Colonic mucosa (tissue), 4 donors: ENCODE measurements at regions not wholly inside any gene's neighbourhood (a gene's known extent, or its start where the extent isn't known, plus 50 kb on each side); places are given as distances from the start of the nearest gene placed in this dataset.

Experiments
- DNase-seq: peaks from one replicate; pipeline ENCODE4 v3.0.0-alpha.2; 2020
- H3K27ac ChIP-seq: fragments of 200-600 bp; one replicate; pipeline ENCODE4 v1.8.0; 2021
- H3K27me3 ChIP-seq: fragments of 200-600 bp; one replicate; pipeline ENCODE4 v1.8.0; 2021
- H3K36me3 ChIP-seq: fragments of 200-600 bp; one replicate; pipeline ENCODE4 v1.8.0; 2021
- H3K4me1 ChIP-seq: fragments of 200-600 bp; one replicate; pipeline ENCODE4 v1.8.0; 2021; ENCODE audit warnings: mild to moderate bottlenecking
- H3K4me3 ChIP-seq: fragments of 200-600 bp; one replicate; pipeline ENCODE4 v1.8.0; 2021
- H3K9ac ChIP-seq, 2 donors: one replicate each; pipeline ENCODE4 v1.7.0; 2013; ENCODE audit warnings: control low read depth in 2 of 2, low read depth in 2 of 2, low read length in 2 of 2
- H3K9me3 ChIP-seq: fragments of 200-600 bp; one replicate; pipeline ENCODE4 v1.8.0; 2021
- CTCF ChIP-seq: fragments of 200-600 bp; IDR thresholded peaks from one replicate; pipeline ENCODE4 v1.8.0; 2022; ENCODE audit warnings: antibody characterized with exemption, mild to moderate bottlenecking
- intact Hi-C: fragments of 100-400 bp; cut with DNase I; formaldehyde crosslinking; loops from one replicate; pipeline ENCODE4 v1.14.1; 2022
- donor health status: healthy.
- donor health status: DM: no; HTN: no; CAD: no.
- donor health status: DM: no; HTN: no; CAD: no.

- Histone ChIP-seq H3K36me3 (no peaks in the 10 kb centered on the region), H3K4me3 (no peak overlapping the region), H3K4me1 (no peaks in the 10 kb centered on the region), H3K27ac (no peak overlapping the region), H3K9me3 (no peaks in the 10 kb centered on the region), H3K27me3 (no peaks in the 10 kb centered on the region), H3K9ac (no peak overlapping the region)
- TF ChIP-seq CTCF = no peak
- DNase-seq = no peak
- intact Hi-C loops = no loop called here
These were observed 332.4 kb upstream of the NRP1 start for GRCh38 chr10:33666686-33667480.

GRCh38 chr10:33665501-33665900 is 331.0 kb upstream of the NRP1 start:
- no peak for TF ChIP-seq CTCF
- no peaks in the 10 kb centered on the region for H3K36me3 ChIP-seq
- no peak overlapping the region for H3K9ac ChIP-seq
- no peak overlapping the region for H3K27ac ChIP-seq
- no peaks in the 10 kb centered on the region for H3K27me3 ChIP-seq
- H3K4me3 ChIP-seq = no peak overlapping the region
- no peaks in the 10 kb centered on the region for H3K9me3 ChIP-seq
- H3K4me1 ChIP-seq = no peaks in the 10 kb centered on the region
- intact Hi-C loops = no loop called here
- DNase-seq = no peak

DNA sequence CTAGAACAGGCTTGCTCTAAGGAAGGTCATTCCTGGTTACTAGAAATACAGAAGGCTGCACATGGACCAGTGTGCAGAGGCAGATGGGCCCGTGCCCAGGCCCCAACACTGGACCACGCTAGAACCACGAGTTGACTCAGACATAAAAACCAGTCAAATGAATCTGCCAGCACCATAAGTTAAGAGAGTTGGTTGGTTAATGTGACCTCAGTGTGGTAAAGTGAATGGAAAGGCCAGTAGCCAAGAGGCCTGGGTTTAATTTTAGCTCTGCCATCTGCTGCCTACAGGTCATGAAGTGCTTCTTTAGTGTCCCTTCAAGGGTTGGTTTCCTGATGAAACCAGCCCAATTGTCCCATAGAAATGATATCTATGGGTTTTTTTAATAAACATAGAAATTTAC is 329.6 kb upstream of the NRP1 start:
- no peak for TF ChIP-seq CTCF
- no peaks in the 10 kb centered on the region for H3K36me3 ChIP-seq
- H3K9ac ChIP-seq = no peak overlapping the region
- DNase-seq = no peak
- intact Hi-C loops = no loop called here
- H3K4me3 ChIP-seq = no peak overlapping the region
- H3K4me1 ChIP-seq = no peaks in the 10 kb centered on the region
- H3K27me3 ChIP-seq = no peaks in the 10 kb centered on the region
- H3K9me3 ChIP-seq = no peaks in the 10 kb centered on the region
- no peak overlapping the region for H3K27ac ChIP-seq

- Histone ChIP-seq H3K4me1 (no peaks in the 10 kb centered on the region), H3K9ac (no peak overlapping the region), H3K27me3 (no peaks in the 10 kb centered on the region), H3K9me3 (no peaks in the 10 kb centered on the region), H3K36me3 (no peaks in the 10 kb centered on the region), H3K27ac (no peak overlapping the region), H3K4me3 (no peak overlapping the region)
- DNase-seq = peak; percentile 50
- no peak for TF ChIP-seq CTCF
- intact Hi-C loops = no loop called here
These were observed 327.3 kb upstream of the NRP1 start for GRCh38 chr10:33661580-33662336.

DNA sequence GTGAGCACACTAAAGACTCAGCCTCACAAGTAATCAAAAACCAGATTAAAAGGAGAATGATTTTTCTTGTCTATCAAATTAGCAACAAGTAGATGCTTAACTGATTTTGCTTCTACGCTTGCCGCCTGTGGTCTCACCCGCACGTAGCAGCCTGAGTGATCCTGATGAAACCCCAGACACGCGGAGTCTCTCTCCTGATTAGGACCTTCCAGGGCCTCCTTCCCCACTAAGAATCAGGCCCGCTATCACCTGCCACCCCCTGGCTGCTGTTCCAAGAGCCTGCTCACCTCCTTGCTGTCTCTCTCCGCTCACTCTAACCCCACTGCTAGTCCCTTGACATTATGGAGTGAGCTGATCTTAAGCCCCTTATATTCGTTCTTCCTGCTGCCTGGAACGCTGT is 325.9 kb upstream of the NRP1 start:
- Histone ChIP-seq H3K27me3 (no peaks in the 10 kb centered on the region), H3K9ac (no peak overlapping the region), H3K36me3 (no peaks in the 10 kb centered on the region), H3K27ac (no peak overlapping the region), H3K4me1 (no peaks in the 10 kb centered on the region), H3K4me3 (no peak overlapping the region), H3K9me3 (no peaks in the 10 kb centered on the region)
- intact Hi-C loops = no loop called here
- TF ChIP-seq CTCF = no peak
- DNase-seq = no peak
